ENCODE measurements at regions not wholly inside any gene's neighbourhood (a gene's known extent, or its start where the extent isn't known, plus 50 kb on each side); places are given as distances from the start of the nearest gene placed in this dataset.
"Not testable (repeated sequence)": the region's sequence is repeated elsewhere in the genome, so short reads cannot be mapped to it uniquely, and the experiment has no call there.

GRCh38 chr6:140537211-140537610, 1162.8 kb upstream of the CITED2 start:
- H3K4me3 ChIP-seq (ENCODE audit: low read length): no peak overlapping the region
- no peak for TF ChIP-seq CTCF (conservative IDR thresholded peaks at IDR 0.05; ENCODE audit: low read depth, low read length)
- peak; percentile 28 for DNase-seq (ENCODE audit: low read depth)

GRCh38 chr6:140535511-140535910, 1161.1 kb upstream of the CITED2 start:
- no peak for TF ChIP-seq CTCF (conservative IDR thresholded peaks at IDR 0.05; ENCODE audit: low read depth, low read length)
- DNase-seq (ENCODE audit: low read depth): no peak
- H3K4me3 ChIP-seq (ENCODE audit: low read length): no peak overlapping the region

GRCh38 chr6:140533526-140533925, 1159.1 kb upstream of the CITED2 start:
- DNase-seq (ENCODE audit: low read depth): no peak
- no peak for TF ChIP-seq CTCF (conservative IDR thresholded peaks at IDR 0.05; ENCODE audit: low read depth, low read length)
- no peak overlapping the region for H3K4me3 ChIP-seq (ENCODE audit: low read length)

- no peak for DNase-seq (ENCODE audit: low read depth)
- no peak for TF ChIP-seq CTCF (conservative IDR thresholded peaks at IDR 0.05; ENCODE audit: low read depth, low read length)
- H3K4me3 ChIP-seq (ENCODE audit: low read length): no peak overlapping the region
Observed at GRCh38 chr6:140504776-140505175, 1130.3 kb upstream of the CITED2 start.

GRCh38 chr6:140500849-140501248, 1126.4 kb upstream of the CITED2 start:
- no peak for TF ChIP-seq CTCF (conservative IDR thresholded peaks at IDR 0.05; ENCODE audit: low read depth, low read length)
- no peak overlapping the region for H3K4me3 ChIP-seq (ENCODE audit: low read length)
- DNase-seq (ENCODE audit: low read depth): no peak

- H3K4me3 ChIP-seq (ENCODE audit: low read length): no peak overlapping the region
- no peak for TF ChIP-seq CTCF (conservative IDR thresholded peaks at IDR 0.05; ENCODE audit: low read depth, low read length)
- no peak for DNase-seq (ENCODE audit: low read depth)
Observed at GRCh38 chr6:140499607-140500006, 1125.2 kb upstream of the CITED2 start.

GRCh38 chr6:140494321-140495108, 1120.1 kb upstream of the CITED2 start:
- DNase-seq (ENCODE audit: low read depth): peak; percentile 28
- no peak for TF ChIP-seq CTCF (conservative IDR thresholded peaks at IDR 0.05; ENCODE audit: low read depth, low read length)
- no peak overlapping the region for H3K4me3 ChIP-seq (ENCODE audit: low read length)

- not testable (repeated sequence) for H3K4me3 ChIP-seq (ENCODE audit: low read length); DNase-seq (ENCODE audit: low read depth)
Observed at GRCh38 chr6:140493470-140493869, 1119.0 kb upstream of the CITED2 start.
